Activated T-helper 1 cell treated with anti-CD3 and anti-CD28 coated beads, Interleukin-12 subunit alpha, Interleukin-12 subunit beta, Interleukin-2, Interleukin-4 antibody, amounts not matched to agents 30 ng/mL and 10 ng/mL and 1 ng/mL, durations not matched to agents 14 hours and 24 hours and 36 hours (primary cell): ENCODE measurements at regions not wholly inside any gene's neighbourhood (a gene's known extent, or its start where the extent isn't known, plus 50 kb on each side); places are given as distances from the start of the nearest gene placed in this dataset.

Experiments
- DNase-seq: peaks from one replicate; pipeline ENCODE4 v3.0.0; 2021; ENCODE audit warnings: low spot score
- H3K27ac Mint-ChIP-seq: one replicate; pipeline ENCODE4 v1.8.0; 2021; ENCODE audit warnings: mild to moderate bottlenecking, mixed read lengths
- H3K27me3 Mint-ChIP-seq: one replicate; pipeline ENCODE4 v1.8.0; 2022; ENCODE audit warnings: mild to moderate bottlenecking, moderate library complexity, mixed read lengths; ENCODE audit not compliant: insufficient read depth
- H3K36me3 Mint-ChIP-seq: one replicate; pipeline ENCODE4 v1.8.0; 2021; ENCODE audit warnings: low read depth, mixed read lengths
- H3K4me1 Mint-ChIP-seq: one replicate; pipeline ENCODE4 v1.8.0; 2021; ENCODE audit warnings: low read depth, mixed read lengths
- H3K4me3 Mint-ChIP-seq: one replicate; pipeline ENCODE4 v1.8.0; 2021; ENCODE audit warnings: mild to moderate bottlenecking, moderate library complexity, mixed read lengths
- H3K9me3 Mint-ChIP-seq: one replicate; pipeline ENCODE4 v1.8.0; 2021; ENCODE audit warnings: mixed read lengths
- intact Hi-C: fragments of 100-400 bp; cut with micrococcal nuclease; formaldehyde crosslinking; loops from one replicate; pipeline ENCODE4 v1.15.1; 2024

DNA sequence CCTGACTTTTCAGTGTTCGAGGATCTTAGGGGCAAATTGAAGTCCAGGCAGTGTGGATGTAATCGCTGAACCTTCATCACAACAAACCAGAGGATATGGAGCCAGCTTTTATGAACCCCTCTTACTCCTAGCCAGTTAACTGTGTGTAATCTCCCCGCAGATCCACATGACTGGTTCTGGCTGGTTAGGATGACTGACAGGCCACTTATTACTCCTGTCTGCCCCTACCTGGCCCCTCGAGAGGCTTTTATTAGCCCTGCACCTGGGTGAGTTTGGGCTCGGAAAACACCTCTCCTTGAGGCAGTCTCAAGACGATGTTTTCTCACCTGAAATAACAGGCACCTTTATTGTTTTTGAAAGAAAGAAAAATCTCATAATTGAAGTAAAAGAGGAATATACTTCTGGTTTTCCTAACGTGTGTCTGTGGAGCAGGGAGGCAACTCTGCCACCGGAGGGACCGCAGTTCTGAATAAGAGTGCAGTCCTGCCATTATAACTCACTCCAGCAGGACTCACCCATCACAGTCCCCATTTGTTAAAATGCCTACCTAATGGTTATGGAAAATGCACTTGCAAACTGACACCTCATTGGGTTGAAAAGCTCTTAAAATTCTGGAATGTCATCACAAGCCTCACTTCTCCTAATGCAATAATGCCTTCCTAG lies 291.9 kb upstream of the N4BP1 start:
- Mint-ChIP-seq H3K27ac (no peak overlapping the region), H3K36me3 (no peaks in the 10 kb centered on the region), H3K4me1 (no peaks in the 10 kb centered on the region), H3K9me3 (no peaks in the 10 kb centered on the region), H3K4me3 (no peak overlapping the region), H3K27me3 (no peaks in the 10 kb centered on the region)
- DNase-seq, result no peak
- intact Hi-C loops, result no loop called here

DNA sequence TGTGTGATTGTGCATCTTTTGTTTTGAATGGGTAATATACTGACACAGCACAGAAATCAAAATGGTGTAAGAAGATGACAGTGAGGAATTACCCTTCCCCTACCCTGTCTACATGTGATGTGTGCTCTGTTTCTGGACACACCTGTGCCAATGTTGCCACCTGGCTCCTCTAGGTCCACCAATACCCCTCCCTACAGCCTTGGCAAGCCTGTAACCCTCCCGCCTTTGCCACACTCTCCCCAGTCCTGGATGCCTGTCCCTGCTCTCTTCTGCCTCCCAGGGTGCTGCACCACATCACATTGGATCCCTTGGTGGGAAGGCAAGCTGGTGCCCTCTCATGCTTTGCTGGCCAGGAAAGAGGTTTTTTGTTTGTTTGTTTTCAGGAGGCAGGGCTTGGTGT lies 289.5 kb upstream of the N4BP1 start:
- H3K27me3 Mint-ChIP-seq, result no peaks in the 10 kb centered on the region
- no peak for DNase-seq
- H3K36me3 Mint-ChIP-seq, result no peaks in the 10 kb centered on the region
- intact Hi-C loops, result no loop called here
- no peaks in the 10 kb centered on the region for H3K9me3 Mint-ChIP-seq
- no peak overlapping the region for H3K27ac Mint-ChIP-seq
- no peaks in the 10 kb centered on the region for H3K4me1 Mint-ChIP-seq
- no peak overlapping the region for H3K4me3 Mint-ChIP-seq

- no peak overlapping the region for H3K4me3 Mint-ChIP-seq
- no peaks in the 10 kb centered on the region for H3K36me3 Mint-ChIP-seq
- intact Hi-C loops, result no loop called here
- H3K4me1 Mint-ChIP-seq, result no peaks in the 10 kb centered on the region
- no peaks in the 10 kb centered on the region for H3K9me3 Mint-ChIP-seq
- no peaks in the 10 kb centered on the region for H3K27me3 Mint-ChIP-seq
- H3K27ac Mint-ChIP-seq, result no peak overlapping the region
- DNase-seq, result no peak
These were observed 287.8 kb upstream of the N4BP1 start for GRCh38 chr16:48897698-48898205.

DNA sequence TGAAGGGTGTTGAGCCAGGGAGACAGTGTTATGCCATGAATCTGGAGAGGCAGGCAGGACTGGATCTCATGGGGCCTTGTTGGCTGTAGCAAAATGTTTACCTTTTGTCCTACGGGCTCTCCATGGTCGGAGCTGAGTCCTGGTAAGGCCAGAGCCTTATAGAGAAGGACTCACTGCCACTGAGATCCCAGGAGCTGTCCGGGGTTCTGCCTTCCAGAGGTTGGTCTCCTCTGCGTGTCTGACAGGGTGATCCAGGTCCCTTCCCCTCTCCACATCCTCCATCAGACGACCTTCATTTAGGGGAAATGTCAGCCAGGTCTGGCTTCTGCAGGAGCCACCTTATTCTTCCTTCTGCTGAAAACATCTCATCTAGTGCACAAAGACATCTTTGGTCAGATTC lies 285.2 kb upstream of the N4BP1 start:
- intact Hi-C loops, result no loop called here
- Mint-ChIP-seq H3K27me3 (no peaks in the 10 kb centered on the region), H3K9me3 (no peaks in the 10 kb centered on the region)

GRCh38 chr16:48892893-48893292 lies 282.9 kb upstream of the N4BP1 start:
- H3K4me1 Mint-ChIP-seq, result no peaks in the 10 kb centered on the region
- intact Hi-C loops, result no loop called here
- no peaks in the 10 kb centered on the region for H3K36me3 Mint-ChIP-seq
- no peak for DNase-seq
- no peaks in the 10 kb centered on the region for H3K9me3 Mint-ChIP-seq
- no peak overlapping the region for H3K4me3 Mint-ChIP-seq
- H3K27ac Mint-ChIP-seq, result no peak overlapping the region
- no peaks in the 10 kb centered on the region for H3K27me3 Mint-ChIP-seq

More for the DNA sequence above, 285.2 kb upstream of the N4BP1 start:
- Mint-ChIP-seq H3K27ac (no peak overlapping the region), H3K36me3 (no peaks in the 10 kb centered on the region), H3K4me3 (no peak overlapping the region), H3K4me1 (no peaks in the 10 kb centered on the region)
- no peak for DNase-seq

GRCh38 chr16:48887646-48888210 lies 277.7 kb upstream of the N4BP1 start:
- Mint-ChIP-seq H3K9me3 (no peaks in the 10 kb centered on the region), H3K4me3 (no peak overlapping the region), H3K27me3 (no peaks in the 10 kb centered on the region), H3K27ac (no peak overlapping the region), H3K4me1 (no peaks in the 10 kb centered on the region), H3K36me3 (no peaks in the 10 kb centered on the region)
- DNase-seq, result no peak
- intact Hi-C loops, result no loop called here

- no peak overlapping the region for H3K4me3 Mint-ChIP-seq
- H3K36me3 Mint-ChIP-seq, result no peaks in the 10 kb centered on the region
- H3K9me3 Mint-ChIP-seq, result no peaks in the 10 kb centered on the region
- H3K27me3 Mint-ChIP-seq, result no peaks in the 10 kb centered on the region
- DNase-seq, result no peak
- H3K4me1 Mint-ChIP-seq, result no peaks in the 10 kb centered on the region
- intact Hi-C loops, result no loop called here
- no peak overlapping the region for H3K27ac Mint-ChIP-seq
These were observed 275.5 kb upstream of the N4BP1 start for GRCh38 chr16:48885471-48885870.

DNA sequence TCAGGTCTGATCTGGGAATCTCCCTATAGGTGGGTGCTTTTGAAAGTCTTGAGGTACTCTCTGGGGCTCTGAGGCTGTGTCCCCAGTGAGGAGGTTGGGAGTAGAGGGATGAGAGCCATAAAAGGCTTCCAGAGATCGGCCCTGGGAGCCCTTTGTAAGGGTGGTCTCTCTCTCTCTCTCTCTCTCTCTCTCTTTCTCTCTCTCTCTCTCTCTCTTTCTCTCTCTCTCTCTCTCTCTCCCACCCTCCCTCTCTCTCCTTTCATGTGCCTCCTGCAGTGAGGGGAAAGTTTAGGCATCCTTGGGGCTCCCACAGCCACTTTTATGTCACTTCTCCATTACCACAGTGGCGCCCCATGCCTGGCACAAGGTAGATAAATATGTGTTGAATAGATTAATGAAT lies 271.3 kb upstream of the N4BP1 start:
- Mint-ChIP-seq H3K36me3 (no peaks in the 10 kb centered on the region), H3K9me3 (no peaks in the 10 kb centered on the region), H3K4me1 (no peaks in the 10 kb centered on the region), H3K4me3 (no peak overlapping the region), H3K27me3 (no peaks in the 10 kb centered on the region), H3K27ac (no peak overlapping the region)
- DNase-seq, result no peak
- intact Hi-C loops, result no loop called here

GRCh38 chr16:48879223-48880122 lies 269.5 kb upstream of the N4BP1 start:
- Mint-ChIP-seq H3K9me3 (no peaks in the 10 kb centered on the region), H3K27me3 (no peaks in the 10 kb centered on the region), H3K4me1 (no peaks in the 10 kb centered on the region), H3K27ac (no peak overlapping the region), H3K4me3 (no peak overlapping the region), H3K36me3 (no peaks in the 10 kb centered on the region)
- no peak for DNase-seq
- intact Hi-C loops, result no loop called here

GRCh38 chr16:48877946-48878345 lies 268.0 kb upstream of the N4BP1 start:
- Mint-ChIP-seq H3K9me3 (no peaks in the 10 kb centered on the region), H3K27ac (no peak overlapping the region), H3K4me3 (no peak overlapping the region), H3K27me3 (no peaks in the 10 kb centered on the region), H3K36me3 (no peaks in the 10 kb centered on the region), H3K4me1 (no peaks in the 10 kb centered on the region)
- DNase-seq, result no peak
- intact Hi-C loops, result no loop called here

- Mint-ChIP-seq H3K4me1 (no peaks in the 10 kb centered on the region), H3K36me3 (no peaks in the 10 kb centered on the region), H3K9me3 (no peaks in the 10 kb centered on the region), H3K27ac (no peak overlapping the region), H3K4me3 (no peak overlapping the region), H3K27me3 (no peaks in the 10 kb centered on the region)
- intact Hi-C loops, result no loop called here
- no peak for DNase-seq
These were observed 260.2 kb upstream of the N4BP1 start for GRCh38 chr16:48870141-48870540.

- Mint-ChIP-seq H3K4me1 (no peaks in the 10 kb centered on the region), H3K4me3 (no peak overlapping the region), H3K9me3 (no peaks in the 10 kb centered on the region), H3K36me3 (no peaks in the 10 kb centered on the region), H3K27me3 (no peaks in the 10 kb centered on the region), H3K27ac (no peak overlapping the region)
- DNase-seq, result no peak
- intact Hi-C loops, result no loop called here
These were observed 255.5 kb upstream of the N4BP1 start for GRCh38 chr16:48865520-48865919.

GRCh38 chr16:48864055-48864454 lies 254.1 kb upstream of the N4BP1 start:
- H3K36me3 Mint-ChIP-seq, result no peaks in the 10 kb centered on the region
- no peaks in the 10 kb centered on the region for H3K4me1 Mint-ChIP-seq
- H3K9me3 Mint-ChIP-seq, result no peaks in the 10 kb centered on the region
- DNase-seq, result no peak
- intact Hi-C loops, result no loop called here
- no peak overlapping the region for H3K27ac Mint-ChIP-seq
- H3K4me3 Mint-ChIP-seq, result no peak overlapping the region
- no peaks in the 10 kb centered on the region for H3K27me3 Mint-ChIP-seq
